ENCODE measurements at regions not wholly inside any gene's neighbourhood (a gene's known extent, or its start where the extent isn't known, plus 50 kb on each side); places are given as distances from the start of the nearest gene placed in this dataset.

DNA sequence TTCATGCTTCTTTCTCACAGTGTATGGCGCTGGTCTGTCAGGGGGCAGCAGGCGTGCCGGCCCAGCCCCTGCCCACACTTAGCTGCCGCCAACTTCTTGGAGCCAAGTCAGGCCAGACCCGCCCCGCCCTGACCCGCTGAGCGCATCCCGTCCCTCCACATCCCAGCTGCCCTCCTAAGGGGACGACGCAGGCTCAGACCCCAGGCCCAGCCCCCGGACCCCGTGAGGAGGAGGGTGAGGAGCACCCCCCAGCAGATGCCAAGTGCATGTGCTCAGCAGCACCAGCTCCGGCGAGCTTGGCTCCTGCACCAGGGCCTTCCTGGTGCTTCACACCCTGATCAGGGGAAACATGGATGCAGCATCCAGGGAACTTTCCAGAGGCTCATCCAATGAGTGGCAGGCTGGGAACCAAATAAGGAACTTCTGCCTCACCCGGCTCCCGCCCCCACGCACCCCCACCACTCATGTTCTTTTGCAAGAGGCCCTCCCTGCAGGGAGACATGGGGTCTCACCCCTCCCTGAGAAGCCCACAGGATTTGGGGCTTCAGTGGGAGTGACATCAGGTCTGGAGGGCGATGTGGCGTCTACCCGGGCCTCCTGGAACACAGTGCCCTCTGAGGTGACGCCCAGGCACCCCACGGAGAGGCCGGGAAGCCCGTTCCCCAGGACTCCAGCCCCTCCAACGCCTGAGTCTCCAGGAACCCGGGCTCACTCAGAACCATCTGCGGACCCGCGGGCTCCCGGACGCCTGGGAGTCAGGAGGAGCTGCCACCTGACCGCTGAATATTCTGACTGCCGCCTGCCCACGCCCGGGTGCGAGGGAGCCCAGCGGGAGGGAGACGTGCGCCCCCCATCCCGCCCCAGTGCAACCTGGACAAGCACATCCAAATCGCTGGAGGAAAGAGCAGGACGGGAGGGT lies 70.0 kb upstream of the GALNT9 start:
- H2AFZ ChIP-seq (ENCODE audit: control insufficient read depth, low read length): no peak overlapping the region
- TF ChIP-seq, protein P1, sequence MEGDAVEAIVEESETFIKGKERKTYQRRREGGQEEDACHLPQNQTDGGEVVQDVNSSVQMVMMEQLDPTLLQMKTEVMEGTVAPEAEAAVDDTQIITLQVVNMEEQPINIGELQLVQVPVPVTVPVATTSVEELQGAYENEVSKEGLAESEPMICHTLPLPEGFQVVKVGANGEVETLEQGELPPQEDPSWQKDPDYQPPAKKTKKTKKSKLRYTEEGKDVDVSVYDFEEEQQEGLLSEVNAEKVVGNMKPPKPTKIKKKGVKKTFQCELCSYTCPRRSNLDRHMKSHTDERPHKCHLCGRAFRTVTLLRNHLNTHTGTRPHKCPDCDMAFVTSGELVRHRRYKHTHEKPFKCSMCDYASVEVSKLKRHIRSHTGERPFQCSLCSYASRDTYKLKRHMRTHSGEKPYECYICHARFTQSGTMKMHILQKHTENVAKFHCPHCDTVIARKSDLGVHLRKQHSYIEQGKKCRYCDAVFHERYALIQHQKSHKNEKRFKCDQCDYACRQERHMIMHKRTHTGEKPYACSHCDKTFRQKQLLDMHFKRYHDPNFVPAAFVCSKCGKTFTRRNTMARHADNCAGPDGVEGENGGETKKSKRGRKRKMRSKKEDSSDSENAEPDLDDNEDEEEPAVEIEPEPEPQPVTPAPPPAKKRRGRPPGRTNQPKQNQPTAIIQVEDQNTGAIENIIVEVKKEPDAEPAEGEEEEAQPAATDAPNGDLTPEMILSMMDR (optimal IDR thresholded peaks at IDR 0.05 in 1 of 3, IDR thresholded peaks at IDR 0.05 in 1 of 3, conservative IDR thresholded peaks at IDR 0.05 in 1 of 3; ENCODE audit: extremely low read depth in 1 of 3, insufficient read depth in 2 of 3, low read length in 3 of 3): no peak
- TF ChIP-seq EZH2 (IDR thresholded peaks at IDR 0.05; ENCODE audit: low read length): no peak
- H3K4me1 ChIP-seq (ENCODE audit: control insufficient read depth, extremely low read depth, insufficient read depth, low read length): no peaks in the 10 kb centered on the region
- H4K20me1 ChIP-seq (ENCODE audit: control insufficient read depth, extremely low read depth, insufficient read depth, low read length): no peaks in the 10 kb centered on the region
- H3K9ac ChIP-seq (ENCODE audit: control insufficient read depth, extremely low read depth, insufficient read depth, low read length): no peak overlapping the region
- FAIRE-seq: no peak
- H3K4me2 ChIP-seq (ENCODE audit: control insufficient read depth, extremely low read depth, insufficient read depth, low read depth, low read length): no peak overlapping the region
- no peaks in the 10 kb centered on the region for H3K79me2 ChIP-seq (ENCODE audit: control insufficient read depth, insufficient read depth, low read length)
- DNase-seq (ENCODE audit: low read depth, low spot score): no peak
- H3K9me3 ChIP-seq (ENCODE audit: control insufficient read depth, low read depth, low read length): peaks cover 5% of the 10 kb centered on the region
- no peaks in the 10 kb centered on the region for H3K9me1 ChIP-seq (ENCODE audit: control insufficient read depth, extremely low read depth, insufficient read depth, low read length)
- H3K27me3 ChIP-seq (ENCODE audit: control insufficient read depth, extremely low read depth, insufficient read depth, low read length): peaks cover 58% of the 10 kb centered on the region
- H3K27ac ChIP-seq (ENCODE audit: control insufficient read depth, insufficient read depth, low read length): no peak overlapping the region
- dilution Hi-C loops (cut with MboI; ENCODE audit: extremely low pct_ligation_motif_present, low sequenced_read_pairs): no loop called here
- no peak overlapping the region for H3K4me3 ChIP-seq (ENCODE audit: control insufficient read depth in 2 of 3, extremely low read depth in 1 of 3, insufficient read depth in 2 of 3, low read depth in 1 of 3, low read length in 3 of 3)
- no peaks in the 10 kb centered on the region for H3K36me3 ChIP-seq (ENCODE audit: control insufficient read depth in 2 of 2, extremely low read depth in 1 of 2, insufficient read depth in 2 of 2, low read length in 2 of 2)

DNA sequence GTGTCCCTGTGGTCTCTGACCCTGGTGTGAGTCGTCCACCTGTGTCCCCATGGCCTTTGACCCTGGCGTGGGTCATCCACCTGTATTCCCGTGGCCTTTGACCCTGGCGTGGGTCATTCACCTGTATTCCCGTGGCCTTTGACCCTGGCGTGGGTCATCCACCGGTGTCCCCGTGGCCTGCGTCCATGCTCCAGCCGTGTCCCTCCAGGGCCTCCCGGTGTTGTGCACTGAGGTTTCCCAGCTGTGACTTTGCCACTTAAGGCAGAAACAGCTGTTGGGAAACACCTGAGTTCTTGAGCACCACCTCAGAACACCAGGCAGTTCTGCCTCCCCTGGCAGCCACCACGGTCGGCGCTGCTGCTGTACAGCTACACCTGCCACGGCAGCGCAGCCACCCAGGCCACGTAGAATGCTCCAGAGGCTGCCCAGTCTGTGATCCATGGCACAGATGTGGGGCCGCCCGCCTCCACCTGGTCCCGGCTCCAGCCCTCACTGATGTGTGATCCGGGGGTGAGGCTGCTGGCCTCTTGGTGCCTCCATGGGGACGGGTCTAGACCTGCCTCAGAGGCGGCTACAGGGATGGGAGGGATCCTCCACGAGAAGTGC lies 69.1 kb upstream of the GALNT9 start:
- peaks cover 56% of the 10 kb centered on the region for H3K27me3 ChIP-seq (ENCODE audit: control insufficient read depth, extremely low read depth, insufficient read depth, low read length)
- H3K27ac ChIP-seq (ENCODE audit: control insufficient read depth, insufficient read depth, low read length): no peak overlapping the region
- DNase-seq (ENCODE audit: low read depth, low spot score) (no peak), FAIRE-seq (no peak)
- no peaks in the 10 kb centered on the region for H3K9me1 ChIP-seq (ENCODE audit: control insufficient read depth, extremely low read depth, insufficient read depth, low read length)
- H3K4me2 ChIP-seq (ENCODE audit: control insufficient read depth, extremely low read depth, insufficient read depth, low read depth, low read length): no peak overlapping the region
- no peaks in the 10 kb centered on the region for H3K36me3 ChIP-seq (ENCODE audit: control insufficient read depth in 2 of 2, extremely low read depth in 1 of 2, insufficient read depth in 2 of 2, low read length in 2 of 2)
- no peak overlapping the region for H3K9ac ChIP-seq (ENCODE audit: control insufficient read depth, extremely low read depth, insufficient read depth, low read length)
- H3K4me1 ChIP-seq (ENCODE audit: control insufficient read depth, extremely low read depth, insufficient read depth, low read length): no peaks in the 10 kb centered on the region
- H2AFZ ChIP-seq (ENCODE audit: control insufficient read depth, low read length): no peak overlapping the region
- dilution Hi-C loops (cut with MboI; ENCODE audit: extremely low pct_ligation_motif_present, low sequenced_read_pairs): no loop called here
- H3K79me2 ChIP-seq (ENCODE audit: control insufficient read depth, insufficient read depth, low read length): no peaks in the 10 kb centered on the region
- no peak overlapping the region for H3K4me3 ChIP-seq (ENCODE audit: control insufficient read depth in 2 of 3, extremely low read depth in 1 of 3, insufficient read depth in 2 of 3, low read depth in 1 of 3, low read length in 3 of 3)
- TF ChIP-seq, protein P1 (optimal IDR thresholded peaks at IDR 0.05 in 1 of 3, IDR thresholded peaks at IDR 0.05 in 1 of 3, conservative IDR thresholded peaks at IDR 0.05 in 1 of 3; ENCODE audit: extremely low read depth in 1 of 3, insufficient read depth in 2 of 3, low read length in 3 of 3): no peak
- TF ChIP-seq EZH2 (IDR thresholded peaks at IDR 0.05; ENCODE audit: low read length): no peak
- peaks cover 8% of the 10 kb centered on the region for H3K9me3 ChIP-seq (ENCODE audit: control insufficient read depth, low read depth, low read length)
- H4K20me1 ChIP-seq (ENCODE audit: control insufficient read depth, extremely low read depth, insufficient read depth, low read length): no peaks in the 10 kb centered on the region

Measured in keratinocyte (primary cell).